A204.1 (cell line): ENCODE measurements at regions not wholly inside any gene's neighbourhood (a gene's known extent, or its start where the extent isn't known, plus 50 kb on each side); places are given as distances from the start of the nearest gene placed in this dataset.
"Not testable (repeated sequence)": the region's sequence is repeated elsewhere in the genome, so short reads cannot be mapped to it uniquely, and the experiment has no call there.

Source experiments
- FAIRE-seq: peaks from 2 replicates; lab custom pipeline; 2012; peaks lifted over from hg19 to GRCh38; lab: Jason Lieb, UNC

DNA sequence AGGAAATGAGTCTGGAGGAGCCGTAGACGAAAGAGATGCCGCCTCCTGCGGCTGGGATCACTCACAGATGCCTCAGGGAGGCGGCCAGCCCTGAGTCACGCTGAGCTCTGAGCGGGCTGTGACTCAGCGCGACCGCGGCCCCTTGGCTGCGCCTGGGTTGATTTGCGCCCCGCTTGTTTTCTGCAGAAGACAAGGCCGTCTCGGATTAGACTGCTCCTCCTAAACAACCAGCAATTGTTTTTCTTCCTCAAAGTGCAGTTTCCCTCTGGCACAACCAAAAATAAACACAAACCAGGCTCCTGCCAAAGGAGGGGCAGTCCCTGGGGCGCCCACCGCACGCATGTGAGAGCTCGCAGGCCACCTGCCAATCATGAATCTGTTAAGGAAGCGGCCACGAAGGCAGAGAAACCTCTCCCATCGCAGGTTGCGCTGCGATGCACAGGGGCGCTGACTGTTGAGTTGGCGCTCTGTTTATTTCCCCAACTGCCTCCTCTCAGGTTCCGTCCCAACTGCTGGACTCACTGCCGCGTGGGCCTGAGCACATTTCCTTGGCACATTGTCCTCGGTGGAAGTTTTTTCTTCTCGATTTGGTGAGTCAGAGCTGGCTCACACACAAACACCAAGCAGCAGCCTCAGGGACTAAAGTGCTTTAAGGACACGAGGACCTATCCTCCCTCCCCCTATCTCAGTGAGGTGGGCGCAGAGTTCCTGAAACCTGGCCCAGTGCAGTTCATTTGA, 85.2 kb upstream of the NDUFV2 start:
- FAIRE-seq = no peak

GRCh38 chr18:9017905-9018227, 84.6 kb upstream of the NDUFV2 start:
- no peak for FAIRE-seq

- FAIRE-seq = no peak
These were observed 83.4 kb upstream of the NDUFV2 start for GRCh38 chr18:9019135-9019534.

GRCh38 chr18:9020221-9020620, 82.3 kb upstream of the NDUFV2 start:
- no peak for FAIRE-seq

GRCh38 chr18:9021458-9021857, 81.0 kb upstream of the NDUFV2 start:
- FAIRE-seq = no peak

DNA sequence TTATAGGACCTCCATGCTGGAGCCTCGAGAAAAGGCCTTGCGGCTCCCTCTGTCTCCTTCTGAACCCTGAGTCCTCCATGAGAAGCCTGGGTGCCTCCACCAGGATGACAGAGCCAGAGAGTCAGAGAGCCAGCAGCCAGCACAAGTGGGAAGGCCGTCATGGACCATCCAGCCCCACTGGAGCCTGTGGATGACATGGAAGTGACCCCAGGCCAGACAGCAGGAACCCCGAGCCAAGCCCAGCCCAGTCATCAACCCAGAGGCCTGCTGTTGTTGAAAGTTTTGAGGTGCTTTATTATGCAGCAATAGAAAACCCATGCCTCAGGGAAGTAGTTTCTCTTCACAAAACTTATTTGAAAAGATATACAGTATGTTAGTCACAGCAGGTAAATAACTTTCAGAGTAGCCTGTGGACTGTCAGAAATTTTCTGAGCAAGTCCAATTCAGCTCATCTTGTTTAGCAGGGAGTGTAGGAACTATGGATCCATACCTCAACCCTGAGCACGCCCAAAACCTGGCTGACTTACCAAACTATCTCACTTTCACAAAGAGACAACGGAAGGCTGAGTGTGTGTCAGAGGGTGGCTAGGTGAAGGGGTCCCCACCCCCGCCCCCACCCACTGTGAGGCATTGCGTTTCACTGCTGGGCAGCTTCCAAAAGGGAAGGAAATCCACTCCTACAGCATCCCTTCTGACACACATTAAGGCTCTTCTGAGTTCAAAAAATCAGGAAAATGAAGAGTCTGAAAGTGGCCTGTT, 79.9 kb upstream of the NDUFV2 start:
- FAIRE-seq = no peak

DNA sequence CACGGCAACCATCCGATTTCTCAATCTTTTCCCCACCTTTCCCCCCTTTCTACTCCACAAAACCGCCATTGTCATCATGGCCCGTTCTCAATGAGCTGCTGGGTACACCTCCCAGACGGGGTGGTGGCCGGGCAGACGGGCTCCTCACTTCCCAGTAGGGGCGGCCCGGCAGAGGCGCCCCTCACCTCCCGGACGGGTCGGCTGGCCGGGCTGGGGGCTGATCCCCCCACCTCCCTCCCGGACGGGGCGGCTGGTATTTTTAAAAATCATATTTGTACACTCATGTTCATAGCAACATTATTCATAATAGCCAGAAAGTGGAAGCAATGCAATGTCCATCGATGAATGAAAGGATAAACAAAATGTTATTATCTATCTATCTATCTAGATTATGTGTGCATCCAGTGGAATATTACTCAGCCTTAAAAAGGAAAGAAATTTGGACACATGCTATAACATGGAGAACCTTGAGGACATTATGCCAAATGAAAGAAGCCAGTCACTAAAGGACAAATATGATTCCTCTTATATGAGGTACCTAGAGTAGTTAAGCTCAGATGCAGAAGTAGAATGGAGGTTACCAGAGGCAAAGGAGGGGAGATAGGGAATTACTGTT, 78.4 kb upstream of the NDUFV2 start:
- not testable (repeated sequence) for FAIRE-seq

DNA sequence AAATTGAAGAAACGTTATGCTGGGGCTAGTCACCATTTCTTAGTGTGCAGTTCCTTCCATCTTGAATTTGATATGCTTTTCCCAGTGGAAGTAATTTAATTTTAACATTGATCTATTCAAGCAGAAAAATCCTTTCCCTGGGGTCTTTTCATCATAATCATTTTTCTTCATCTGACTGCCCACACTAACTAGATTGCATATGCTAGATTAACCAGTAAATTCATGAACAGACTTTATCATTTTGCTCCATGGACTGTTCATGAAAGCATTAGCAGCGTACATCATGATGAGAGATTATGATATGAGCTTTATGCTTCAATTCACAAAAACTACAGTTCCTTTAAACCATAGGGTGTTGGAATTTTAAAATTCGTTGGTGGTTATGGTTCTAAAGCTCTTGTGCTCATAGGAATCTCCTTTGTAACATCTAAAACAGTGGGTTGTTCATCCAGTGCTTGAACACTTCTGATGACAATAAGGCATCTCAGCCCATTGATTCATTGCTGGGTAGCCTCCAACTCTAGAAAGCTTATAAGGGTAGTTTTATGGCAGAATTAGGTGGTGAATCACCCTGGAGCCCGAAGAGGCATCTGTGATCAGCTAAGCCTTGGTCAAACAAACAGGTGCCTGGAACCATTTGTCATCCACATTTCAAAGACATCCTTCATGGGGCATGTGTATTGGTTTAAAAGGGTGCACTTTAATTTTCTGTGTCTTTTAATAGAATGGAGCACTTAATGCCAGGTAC, 77.2 kb upstream of the NDUFV2 start:
- FAIRE-seq = no peak

GRCh38 chr18:9029131-9029530, 73.4 kb upstream of the NDUFV2 start:
- FAIRE-seq = no peak

DNA sequence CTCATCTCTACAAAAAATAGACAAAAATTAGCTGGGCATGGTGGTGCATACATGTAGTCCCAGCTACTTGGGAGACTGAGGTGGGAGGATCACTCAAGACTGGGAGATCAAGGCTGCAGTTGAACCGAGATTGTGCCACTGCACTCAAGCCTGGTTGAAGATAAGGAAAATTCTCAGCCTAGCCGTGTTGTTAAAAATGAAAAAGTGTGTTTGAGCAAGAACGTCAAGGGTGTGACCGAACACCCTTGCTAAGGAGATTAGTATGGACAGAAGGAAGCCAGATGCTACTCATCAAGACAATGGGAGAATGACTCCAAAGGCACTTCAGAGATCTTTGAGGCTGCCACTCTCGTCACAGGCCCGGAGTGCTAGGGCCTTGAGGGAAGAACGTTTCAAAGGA, 70.0 kb upstream of the NDUFV2 start:
- FAIRE-seq = no peak

- FAIRE-seq = no peak
These were observed 64.1 kb upstream of the NDUFV2 start for GRCh38 chr18:9038277-9038871.

GRCh38 chr18:9039441-9040071, 62.9 kb upstream of the NDUFV2 start:
- no peak for FAIRE-seq

GRCh38 chr18:9042766-9043481, 59.6 kb upstream of the NDUFV2 start:
- no peak for FAIRE-seq

DNA sequence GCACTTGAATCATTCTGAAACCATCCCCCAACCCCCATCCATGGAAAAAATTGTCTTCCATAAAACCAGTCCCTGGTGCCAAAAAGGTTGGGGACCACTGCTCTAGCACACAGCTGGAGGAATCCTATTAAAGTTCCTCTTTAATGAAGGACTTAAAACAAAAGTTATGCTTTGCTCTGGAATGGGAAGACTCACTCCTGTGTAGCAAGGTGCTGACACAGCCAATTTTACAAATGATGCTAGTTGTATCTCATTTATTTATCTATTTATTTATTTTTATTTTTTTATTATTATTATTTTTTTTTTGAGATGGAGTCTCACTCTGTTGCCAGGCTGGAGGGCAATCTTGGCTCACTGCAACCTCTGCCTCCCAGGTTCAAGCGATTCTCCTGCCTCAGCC, 58.9 kb upstream of the NDUFV2 start:
- no peak for FAIRE-seq

- no peak for FAIRE-seq
These were observed 54.8 kb upstream of the NDUFV2 start for GRCh38 chr18:9047715-9048114.

DNA sequence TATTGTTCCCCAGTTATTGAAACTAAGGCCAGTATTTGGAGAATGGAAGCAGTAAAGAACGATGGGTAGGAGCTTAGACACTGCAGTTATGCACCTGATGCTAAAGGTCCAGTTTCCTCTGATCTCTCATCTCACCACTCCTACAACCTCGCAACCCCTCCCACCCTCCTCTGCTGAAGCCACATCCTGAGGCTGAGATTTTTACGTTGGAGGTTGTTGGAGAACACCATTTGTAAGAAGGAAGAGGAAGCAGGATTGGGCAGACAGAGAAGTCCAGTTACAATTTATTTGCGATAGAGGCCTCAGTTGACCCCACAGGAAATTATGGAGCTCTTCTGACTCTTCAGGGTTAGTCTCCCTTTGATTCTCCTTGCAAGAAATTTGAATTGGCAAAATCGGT, 54.3 kb upstream of the NDUFV2 start:
- FAIRE-seq = no peak

DNA sequence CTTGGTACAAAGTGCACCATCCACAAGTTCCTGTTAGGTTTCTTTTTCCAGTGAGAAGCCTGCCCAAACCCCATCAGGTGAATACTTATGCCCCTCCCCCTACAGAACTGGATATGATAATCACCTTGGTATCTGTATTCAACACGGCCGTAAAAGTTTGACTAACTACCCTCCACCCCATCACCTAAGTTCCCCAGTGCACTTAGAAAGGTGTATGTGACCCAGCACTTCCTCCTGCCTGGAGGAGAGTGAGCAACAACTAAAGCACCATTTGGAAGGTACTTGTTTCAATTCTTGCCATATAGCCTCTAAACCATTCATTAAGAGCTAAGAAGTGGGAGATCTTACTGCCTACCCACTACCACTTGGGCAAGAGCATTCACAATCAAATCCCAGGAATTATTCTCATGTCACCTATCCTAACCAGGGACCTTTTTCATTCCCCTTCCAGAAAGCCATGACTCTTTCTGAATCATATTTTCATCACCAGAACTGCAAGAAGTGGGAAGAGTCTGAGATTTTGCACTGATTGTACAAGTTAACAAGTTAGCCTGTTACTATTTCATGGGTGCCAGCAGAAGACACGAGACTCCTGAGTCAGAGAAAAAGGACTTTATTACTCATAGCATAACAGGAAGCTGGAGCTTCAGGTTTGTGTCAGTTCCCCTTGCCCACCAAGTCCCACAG, 53.5 kb upstream of the NDUFV2 start:
- no peak for FAIRE-seq

GRCh38 chr18:9049495-9049809, 53.0 kb upstream of the NDUFV2 start:
- FAIRE-seq = no peak

DNA sequence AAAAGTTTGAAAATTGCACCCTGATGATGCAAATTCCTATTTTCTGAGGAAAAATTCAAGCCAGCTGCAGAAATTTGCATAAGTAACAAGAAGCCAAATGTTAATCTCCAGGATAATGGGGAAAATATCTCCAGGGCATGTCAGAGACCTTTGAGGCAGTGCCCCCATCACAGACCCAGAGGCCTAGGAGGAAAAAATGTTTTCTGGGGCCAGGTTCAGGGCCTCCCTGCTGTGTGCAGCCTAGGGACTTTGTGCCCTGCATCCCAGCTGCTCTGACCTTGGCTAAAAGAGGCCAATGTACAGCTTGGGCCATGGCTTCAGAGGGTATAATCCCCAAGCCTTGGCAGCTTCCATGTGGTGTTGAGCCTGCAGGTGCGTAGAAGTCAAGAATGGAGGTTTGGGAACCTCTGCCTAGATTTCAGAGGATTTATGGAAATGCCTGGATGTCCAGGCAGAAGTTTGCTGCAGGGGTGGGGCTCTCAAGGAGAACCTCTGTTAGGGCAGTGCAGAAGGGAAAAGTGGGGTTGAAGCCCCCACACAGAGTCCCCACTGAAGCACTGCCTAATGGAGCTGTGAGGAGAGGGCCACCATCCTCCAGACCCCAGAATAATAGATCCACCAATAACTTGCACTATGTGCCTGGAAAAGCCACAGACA, 51.7 kb upstream of the NDUFV2 start:
- FAIRE-seq = not testable (repeated sequence)
